GM21723 (cell line): ENCODE measurements at regions not wholly inside any gene's neighbourhood (a gene's known extent, or its start where the extent isn't known, plus 50 kb on each side); places are given as distances from the start of the nearest gene placed in this dataset.

Experiments
- ATAC-seq: cut with Tn5 transposase; IDR thresholded peaks from one replicate; pipeline ENCODE4 v1.9.1; 2021; ENCODE audit warnings: mild to moderate bottlenecking, moderate library complexity; ENCODE audit not compliant: unreplicated experiment

- no peak for ATAC-seq
These were observed 274.7 kb upstream of the SNX7 start for GRCh38 chr1:98386675-98387440.

DNA sequence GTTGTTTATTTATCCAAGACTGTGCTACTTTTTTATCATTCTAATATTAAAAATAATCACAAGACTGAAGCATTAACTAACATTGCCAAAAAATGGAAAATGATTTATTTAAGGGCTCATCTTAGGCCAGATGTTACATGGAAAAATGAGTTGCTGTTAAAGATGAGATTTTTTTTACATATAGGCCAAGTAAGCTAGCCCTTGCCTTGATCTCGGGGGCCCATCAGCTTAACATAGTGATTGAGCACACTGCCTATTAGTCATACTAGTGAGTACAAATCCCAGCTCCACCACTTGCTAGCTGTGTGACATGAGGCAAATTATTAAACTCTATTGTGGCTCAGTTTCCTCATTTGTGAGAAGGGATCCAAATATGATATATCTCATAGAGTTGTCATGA lies 275.9 kb upstream of the SNX7 start:
- no peak for ATAC-seq

DNA sequence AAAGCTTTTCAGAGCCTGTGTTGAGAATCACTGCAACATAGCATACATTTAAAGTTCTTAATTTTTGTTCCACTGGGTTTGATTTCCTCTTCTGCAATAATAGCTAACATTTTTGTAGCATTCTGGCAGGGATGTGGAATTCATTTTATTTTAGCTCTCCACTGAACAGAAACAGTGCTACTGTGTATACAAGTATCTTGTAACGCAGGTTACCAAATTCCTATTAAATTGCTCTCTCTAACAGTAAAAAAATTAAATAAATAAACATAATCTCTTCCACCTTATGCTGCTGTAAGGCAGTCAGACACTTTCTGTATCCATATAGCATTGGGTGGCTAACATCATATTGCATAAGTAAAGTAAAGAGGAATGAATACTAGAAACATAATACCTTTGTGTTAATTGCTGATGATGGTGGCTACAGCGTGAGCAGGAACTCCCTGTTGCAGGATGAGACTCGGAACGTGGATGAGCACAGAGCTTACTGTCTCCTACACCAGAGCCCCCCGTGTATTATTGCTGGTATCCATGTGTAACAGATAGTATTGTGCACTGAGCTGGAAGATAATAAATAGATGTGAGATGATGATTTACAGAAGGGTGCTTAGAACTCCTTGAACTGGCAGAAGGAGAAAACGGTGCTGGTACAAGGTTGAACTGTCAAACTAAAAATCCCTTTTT lies 276.9 kb upstream of the SNX7 start:
- ATAC-seq: no peak

GRCh38 chr1:98382986-98383740 lies 278.4 kb upstream of the SNX7 start:
- no peak for ATAC-seq

GRCh38 chr1:98382586-98382985 lies 278.9 kb upstream of the SNX7 start:
- no peak for ATAC-seq

DNA sequence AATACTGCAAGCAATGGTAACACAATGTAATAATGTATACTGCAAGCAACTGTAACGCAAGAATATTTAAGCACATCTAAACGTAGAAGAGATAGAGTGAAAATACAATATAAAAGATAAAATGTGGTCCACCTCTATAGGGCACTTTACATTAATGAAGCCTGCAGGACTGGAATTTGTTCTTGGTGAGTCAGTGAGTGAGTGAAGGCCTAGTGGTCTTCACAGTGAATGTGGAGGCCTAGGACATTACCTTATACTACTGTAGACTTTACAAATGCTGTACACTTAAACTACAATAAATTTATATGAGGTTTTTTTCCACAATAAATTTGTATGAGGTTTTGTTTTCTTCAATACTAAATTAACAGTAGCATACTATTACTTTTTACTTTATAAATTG lies 287.4 kb upstream of the SNX7 start:
- no peak for ATAC-seq

- ATAC-seq: no peak
These were observed 288.5 kb upstream of the SNX7 start for GRCh38 chr1:98373056-98373455.

GRCh38 chr1:98371764-98372163 lies 289.8 kb upstream of the SNX7 start:
- no peak for ATAC-seq

DNA sequence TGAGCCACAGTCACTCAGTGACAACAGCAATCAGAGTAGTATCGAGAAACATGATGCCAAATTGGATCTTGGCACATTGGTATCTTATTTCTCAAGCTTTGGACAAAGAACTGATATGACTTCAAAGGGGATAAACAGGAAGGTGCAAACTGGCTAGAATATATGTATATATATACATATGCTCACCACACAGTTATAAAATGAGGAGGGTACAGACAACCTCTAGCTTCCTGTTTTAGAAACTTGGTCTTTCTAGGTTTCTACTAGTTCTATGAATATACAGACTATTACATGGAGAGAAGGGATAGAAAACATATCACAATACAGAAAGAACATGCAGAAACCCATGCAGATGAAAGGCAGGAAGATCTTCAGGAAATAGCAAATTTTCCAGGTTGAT lies 292.1 kb upstream of the SNX7 start:
- ATAC-seq: no peak

- no peak for ATAC-seq
These were observed 292.5 kb upstream of the SNX7 start for GRCh38 chr1:98368995-98369394.

- no peak for ATAC-seq
These were observed 294.1 kb upstream of the SNX7 start for GRCh38 chr1:98367426-98367825.

GRCh38 chr1:98366343-98366742 lies 295.2 kb upstream of the SNX7 start:
- ATAC-seq: no peak

GRCh38 chr1:98364544-98364943 lies 297.0 kb upstream of the SNX7 start:
- no peak for ATAC-seq

- no peak for ATAC-seq
These were observed 300.7 kb upstream of the SNX7 start for GRCh38 chr1:98360864-98361263.

DNA sequence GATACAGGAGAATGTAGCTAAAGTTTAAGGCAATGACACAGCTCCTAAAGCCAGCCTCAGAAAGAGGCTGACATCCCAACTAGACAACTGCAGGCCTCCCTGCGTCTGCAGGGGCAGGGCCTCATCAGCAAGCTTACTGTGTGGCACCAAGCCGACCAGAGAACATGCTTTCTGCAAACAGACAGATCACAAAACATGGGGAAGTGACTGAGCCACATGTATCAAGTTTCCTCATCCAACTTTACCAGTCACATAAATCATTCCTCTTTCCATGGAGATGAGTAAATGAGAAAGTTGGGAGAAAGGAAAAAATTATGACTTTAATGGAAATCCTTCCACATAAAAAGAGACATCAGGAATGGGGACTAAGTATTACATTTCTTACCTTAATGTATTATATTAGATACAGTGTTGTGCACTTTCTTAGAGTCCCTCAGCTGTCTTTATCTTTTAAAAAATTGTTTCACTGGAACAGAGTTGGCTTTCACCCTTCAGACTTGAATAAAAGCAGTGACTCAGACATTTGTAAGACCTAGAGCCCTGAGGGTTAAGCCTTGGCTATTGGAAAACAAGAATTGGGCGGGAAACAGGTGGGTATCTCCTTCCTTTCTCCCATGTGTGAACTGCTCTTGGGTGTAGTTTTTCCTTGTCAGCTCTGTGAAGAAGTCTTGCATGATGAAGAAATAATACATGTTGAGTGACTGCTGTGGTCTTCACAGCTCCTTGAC lies 305.7 kb upstream of the SNX7 start:
- no peak for ATAC-seq

- no peak for ATAC-seq
These were observed 309.1 kb upstream of the SNX7 start for GRCh38 chr1:98352378-98352777.

GRCh38 chr1:98351561-98351960 lies 310.0 kb upstream of the SNX7 start:
- ATAC-seq: no peak

- ATAC-seq: no peak
These were observed 316.1 kb upstream of the SNX7 start for GRCh38 chr1:98345417-98345816.

- no peak for ATAC-seq
These were observed 316.8 kb upstream of the SNX7 start for GRCh38 chr1:98344731-98345130.

DNA sequence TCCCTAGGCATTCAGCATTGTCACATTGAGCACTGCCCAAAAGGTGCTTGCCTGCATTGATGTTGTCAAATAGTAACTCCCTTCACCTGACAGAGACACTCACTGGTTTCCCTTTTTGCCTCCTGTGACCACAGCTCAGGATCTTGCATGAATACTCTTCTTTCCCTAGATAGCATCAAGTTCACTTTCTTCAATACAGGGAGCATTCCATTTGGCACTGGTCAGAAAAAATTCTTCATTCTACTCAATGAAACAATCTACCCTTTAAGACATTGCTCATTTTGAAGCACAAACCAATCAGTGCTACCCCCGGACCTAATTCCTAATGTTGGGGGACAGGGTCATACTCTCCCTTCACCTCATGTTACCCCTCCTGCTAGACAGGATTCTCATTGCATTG lies 319.0 kb upstream of the SNX7 start:
- no peak for ATAC-seq

DNA sequence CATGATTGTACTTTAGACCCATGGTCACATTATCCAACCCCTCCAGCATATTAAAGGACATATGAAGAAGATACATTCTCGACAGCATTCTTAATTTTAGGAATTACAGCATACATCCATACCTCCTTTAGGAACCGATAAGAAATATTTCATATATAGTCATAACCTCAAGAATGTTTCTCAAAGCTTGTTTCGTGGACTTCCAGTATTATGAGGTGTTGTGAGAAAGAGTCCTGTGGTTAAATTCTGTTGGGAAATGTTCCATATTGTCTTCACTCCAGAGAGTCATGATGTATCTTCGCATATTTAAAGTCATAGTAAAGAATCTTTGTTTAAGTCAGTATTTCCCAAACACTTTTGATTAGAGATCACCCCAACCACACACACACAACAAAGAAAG lies 321.0 kb upstream of the SNX7 start:
- ATAC-seq: no peak
